IMR-90 (cell line): ENCODE measurements at regions not wholly inside any gene's neighbourhood (a gene's known extent, or its start where the extent isn't known, plus 50 kb on each side); places are given as distances from the start of the nearest gene placed in this dataset.

Source experiments
- ATAC-seq: fragments of 200-7000 bp; cut with Tn5 transposase; 2 replicates; pipeline ENCODE4 v1.9.1; 2020; ENCODE audit warnings: low read depth, mild to moderate bottlenecking, moderate library complexity
- BruUV-seq: library from RNA; stranded (reverse); fragments of 400-500 nt; replicated peaks from 2 replicates; lab custom pipeline; 2021; lab: Mats Ljungman, UMichigan
- CTCF ChIA-PET: fragments of 300-600 bp; formaldehyde crosslinking; extraction: SDS; loops from one replicate; lab custom pipeline; 2021; ENCODE audit warnings: antibody characterized with exemption; lab: Yijun Ruan, JAX
- POLR2A ChIA-PET: fragments of 300-600 bp; sonication (Branson Sonifier 250); formaldehyde crosslinking; loops from one replicate; lab custom pipeline; 2022; ENCODE audit warnings: antibody characterized with exemption; ENCODE audit not compliant: unreplicated experiment; lab: Charles Lee
- DNase-seq: peaks from one replicate; pipeline ENCODE4 v3.0.0; 2013
- H2AFZ ChIP-seq: replicated peaks from 2 replicates; pipeline ENCODE3; 2013; ENCODE audit warnings: low read length, mild to moderate bottlenecking; ENCODE audit not compliant: poor library complexity
- H2AK5ac ChIP-seq: 2 replicates; pipeline ENCODE4 v1.6.1; 2013; ENCODE audit warnings: low read depth, low read length, inconsistent platforms
- H2AK9ac ChIP-seq: replicated peaks from 2 replicates; pipeline ENCODE3; 2013; ENCODE audit warnings: mild to moderate bottlenecking, low read depth, low read length, moderate library complexity; ENCODE audit not compliant: poor library complexity
- H2BK120ac ChIP-seq: 2 replicates; pipeline ENCODE4 v1.6.1; 2013; ENCODE audit warnings: low read depth, low read length, inconsistent platforms
- H2BK15ac ChIP-seq: 3 replicates; pipeline ENCODE4 v1.6.1; 2013; ENCODE audit warnings: low read depth, low read length, inconsistent platforms
- H2BK20ac ChIP-seq: 2 replicates; pipeline ENCODE4 v1.6.1; 2013; ENCODE audit warnings: low read depth, mild to moderate bottlenecking, inconsistent platforms, low read length, moderate library complexity
- H2BK5ac ChIP-seq: 2 replicates; pipeline ENCODE4 v1.6.1; 2013; ENCODE audit warnings: mild to moderate bottlenecking, low read depth, low read length, inconsistent platforms; ENCODE audit not compliant: poor library complexity, severe bottlenecking
- H3K14ac ChIP-seq: replicated peaks from 2 replicates; pipeline ENCODE4 v1.6.1; 2013; ENCODE audit warnings: low read depth, low read length, inconsistent platforms
- H3K18ac ChIP-seq: 2 replicates; pipeline ENCODE4 v1.6.1; 2013; ENCODE audit warnings: low read depth, low read length, control low read depth
- H3K23ac ChIP-seq: 2 replicates; pipeline ENCODE4 v1.6.1; 2013; ENCODE audit warnings: low read depth, low read length, inconsistent platforms
- H3K27ac ChIP-seq: 2 replicates; pipeline ENCODE4 v1.5.1; 2013; ENCODE audit warnings: mild to moderate bottlenecking, control low read depth, low read length; ENCODE audit not compliant: insufficient read depth
- H3K27me3 ChIP-seq: 2 replicates; pipeline ENCODE4 v1.6.1; 2013; ENCODE audit warnings: low read length; ENCODE audit not compliant: control insufficient read depth, insufficient read depth
- H3K36me3 ChIP-seq: 2 replicates; pipeline ENCODE4 v1.6.1; 2013; ENCODE audit warnings: low read length, mixed read lengths; ENCODE audit not compliant: control insufficient read depth, insufficient read depth
- H3K4ac ChIP-seq: 2 replicates; pipeline ENCODE4 v1.6.1; 2013; ENCODE audit warnings: low read depth, low read length, inconsistent platforms
- H3K4me1 ChIP-seq: 2 replicates; pipeline ENCODE4 v1.6.1; 2013; ENCODE audit warnings: low read length, mixed read lengths; ENCODE audit not compliant: control insufficient read depth, insufficient read depth
- H3K4me2 ChIP-seq: 2 replicates; pipeline ENCODE4 v1.6.1; 2013; ENCODE audit warnings: low read depth, mild to moderate bottlenecking, control low read depth, low read length, moderate library complexity
- H3K4me3 ChIP-seq: 2 replicates; pipeline ENCODE4 v1.5.1; 2013; ENCODE audit warnings: low read depth, mild to moderate bottlenecking, control low read depth, low read length, moderate library complexity; ENCODE audit not compliant: insufficient read depth
- H3K56ac ChIP-seq: 2 replicates; pipeline ENCODE4 v1.6.1; 2013; ENCODE audit warnings: low read length, inconsistent platforms; ENCODE audit not compliant: insufficient read depth; ENCODE audit errors: extremely low read depth
- H3K79me1 ChIP-seq, 2 experiments: 2 replicates each; pipeline ENCODE4 v1.6.1; 2013; ENCODE audit warnings: low read length in 2 of 2, inconsistent platforms in 1 of 2, low read depth in 1 of 2
- H3K9ac ChIP-seq: 2 replicates; pipeline ENCODE4 v1.6.1; 2013; ENCODE audit warnings: low read depth, low read length, control low read depth
- H3K9me1 ChIP-seq: 2 replicates; pipeline ENCODE4 v1.6.1; 2013; ENCODE audit warnings: low read length, inconsistent platforms; ENCODE audit not compliant: insufficient read depth
- H3K9me3 ChIP-seq: 2 replicates; pipeline ENCODE4 v1.6.1; 2013; ENCODE audit warnings: low read length; ENCODE audit not compliant: control insufficient read depth, insufficient read depth
- H4K20me1 ChIP-seq: 2 replicates; pipeline ENCODE4 v1.6.1; 2013; ENCODE audit warnings: low read length, inconsistent platforms; ENCODE audit not compliant: insufficient read depth
- H4K5ac ChIP-seq: 2 replicates; pipeline ENCODE4 v1.6.1; 2013; ENCODE audit warnings: mild to moderate bottlenecking, low read depth, low read length, control low read depth
- H4K8ac ChIP-seq, 2 experiments: 2 replicates each; pipeline ENCODE4 v1.6.1; 2013; ENCODE audit warnings: low read depth in 2 of 2, low read length in 2 of 2, control low read depth in 1 of 2, inconsistent platforms in 1 of 2
- H4K91ac ChIP-seq: 2 replicates; pipeline ENCODE4 v1.6.1; 2013; ENCODE audit warnings: low read depth, low read length, inconsistent platforms; ENCODE audit not compliant: insufficient read depth
- CEBPB ChIP-seq: IDR thresholded peaks from 2 replicates; pipeline ENCODE4 v1.6.1; 2012; ENCODE audit warnings: low read depth, low read length, improper control_type of control experiment
- NFE2L2 ChIP-seq: fragments of 150-350 bp; IDR thresholded peaks from 2 replicates; pipeline ENCODE4 v1.6.1; 2016; ENCODE audit warnings: low read depth, mild to moderate bottlenecking, low read length
- WGBS, 2 experiments: methylation state at CpG; one replicate each; pipeline versions ENCODE4 v1.1.5 to v1.1.7; 2013; ENCODE audit warnings: missing lambda C conversion rate in 2 of 2; ENCODE audit not compliant: insufficient read length in 1 of 2; ENCODE audit errors: extremely low coverage in 2 of 2; 5-methylcytosine and 5-hydroxymethylcytosine counted together
- dilution Hi-C: fragments of 300-500 bp; cut with HindIII; formaldehyde crosslinking; loops from one replicate; pipeline ENCODE4 v1.14.3; 2018; ENCODE audit warnings: low sequenced_read_pairs; ENCODE audit not compliant: unreplicated experiment
- in situ Hi-C: fragments of 300-500 bp; cut with MboI; formaldehyde crosslinking; loops from 3 replicates; pipeline ENCODE4 v1.14.3; 2019; ENCODE audit warnings: low sequenced_read_pairs, inconsistent platforms, mixed read lengths
- intact Hi-C: fragments of 100-400 bp; cut with micrococcal nuclease; formaldehyde crosslinking; loops from 2 replicates; pipeline ENCODE4 v1.10.0; 2022

GRCh38 chr12:74910831-74911230 is 298.8 kb downstream of the KCNC2 start:
- in situ Hi-C loops (no loop called here), dilution Hi-C loops (no loop called here), intact Hi-C loops (no loop called here)
- DNase-seq: no peak
- Histone ChIP-seq H3K18ac (no peak overlapping the region), H3K56ac (no peak overlapping the region), H3K27me3 (no peaks in the 10 kb centered on the region), H2AFZ (no peak overlapping the region), H2BK5ac (no peak overlapping the region), H2AK9ac (no peak overlapping the region), H2BK20ac (no peak overlapping the region), H3K9me1 (no peaks in the 10 kb centered on the region), H3K27ac (no peak overlapping the region), H3K9ac (no peak overlapping the region), H3K9me3 (no peaks in the 10 kb centered on the region), H4K91ac (no peak overlapping the region), H3K4me3 (no peak overlapping the region), H4K20me1 (no peaks in the 10 kb centered on the region), H3K36me3 (no peaks in the 10 kb centered on the region), H3K4ac (no peak overlapping the region), H4K5ac (no peak overlapping the region), H2BK15ac (no peak overlapping the region), H2AK5ac (no peak overlapping the region), H4K8ac (no peak overlapping the region), H3K23ac (no peak overlapping the region), H2BK120ac (no peak overlapping the region), H3K79me1 (no peaks in the 10 kb centered on the region), H3K4me2 (no peak overlapping the region), H3K14ac (no peak overlapping the region), H3K4me1 (no peaks in the 10 kb centered on the region)
- no TSS peak for BruUV-seq
- no peak for ATAC-seq
- ChIA-PET POLR2A (no interaction called here), CTCF (interaction anchor here (0.6 kb wide), 1 partner anchor 265 kb away, joined by 3 read pairs; no protein-coding TSS in a partner anchor)
- TF ChIP-seq CEBPB (no peak), NFE2L2 (no peak)
- WGBS, 2 experiments: no CpG with 5 or more reads among the region's 3 CpGs
